ACHN (cell line): ENCODE measurements at regions not wholly inside any gene's neighbourhood (a gene's known extent, or its start where the extent isn't known, plus 50 kb on each side); places are given as distances from the start of the nearest gene placed in this dataset.
"Not testable (repeated sequence)": the region's sequence is repeated elsewhere in the genome, so short reads cannot be mapped to it uniquely, and the experiment has no call there.

Experiments used
- DNase-seq: peaks from one replicate; pipeline ENCODE4 v3.0.0-alpha.2; 2015
- in situ Hi-C: cut with HindIII; loops from 2 replicates; pipeline ENCODE4 v1.10.0; 2017; ENCODE audit warnings: low sequenced_read_pairs, low pct_ligation_motif_present, low pct_unique_long_range_greater_than_20kb

GRCh38 chr5:155163084-155163483 lies 149.5 kb downstream of the KIF4B start:
- DNase-seq, in situ Hi-C loops: not testable (repeated sequence)

- in situ Hi-C loops = no loop called here
These were observed 154.2 kb downstream of the KIF4B start for GRCh38 chr5:155167736-155168135.

GRCh38 chr5:155181542-155181941 lies 168.0 kb downstream of the KIF4B start:
- in situ Hi-C loops = no loop called here
- no peak for DNase-seq

More at GRCh38 chr5:155167736-155168135, 154.2 kb downstream of the KIF4B start:
- DNase-seq = no peak

GRCh38 chr5:155189476-155189875 lies 175.9 kb downstream of the KIF4B start:
- DNase-seq = no peak
- in situ Hi-C loops = no loop called here

- in situ Hi-C loops = no loop called here
- no peak for DNase-seq
These were observed 176.4 kb downstream of the KIF4B start for GRCh38 chr5:155189981-155190380.

- in situ Hi-C loops = no loop called here
- DNase-seq = no peak
These were observed 179.5 kb downstream of the KIF4B start for GRCh38 chr5:155193029-155193428.

- in situ Hi-C loops = no loop called here
- DNase-seq = no peak
These were observed 180.0 kb downstream of the KIF4B start for GRCh38 chr5:155193483-155194107.

- no peak for DNase-seq
- in situ Hi-C loops = no loop called here
These were observed 187.1 kb downstream of the KIF4B start for GRCh38 chr5:155200608-155201007.

GRCh38 chr5:155211764-155212163 lies 198.2 kb downstream of the KIF4B start:
- in situ Hi-C loops = no loop called here

GRCh38 chr5:155222393-155222792 lies 208.8 kb downstream of the KIF4B start:
- in situ Hi-C loops = no loop called here
- no peak for DNase-seq

More at GRCh38 chr5:155211764-155212163, 198.2 kb downstream of the KIF4B start:
- no peak for DNase-seq

- no peak for DNase-seq
- in situ Hi-C loops = no loop called here
These were observed 215.6 kb downstream of the KIF4B start for GRCh38 chr5:155229135-155229534.

GRCh38 chr5:155239803-155240202 lies 226.2 kb downstream of the KIF4B start:
- in situ Hi-C loops = no loop called here
- DNase-seq = no peak

GRCh38 chr5:155250596-155250995 lies 237.0 kb downstream of the KIF4B start:
- in situ Hi-C loops = no loop called here
- no peak for DNase-seq

GRCh38 chr5:155252025-155252424 lies 238.5 kb downstream of the KIF4B start:
- in situ Hi-C loops = no loop called here
- DNase-seq = no peak

GRCh38 chr5:155252717-155253116 lies 239.2 kb downstream of the KIF4B start:
- in situ Hi-C loops = no loop called here
- DNase-seq = no peak

- in situ Hi-C loops = no loop called here
- no peak for DNase-seq
These were observed 240.8 kb downstream of the KIF4B start for GRCh38 chr5:155254399-155254798.

GRCh38 chr5:155258161-155258560 lies 244.6 kb downstream of the KIF4B start:
- in situ Hi-C loops = no loop called here
- DNase-seq = no peak

- DNase-seq = no peak
- in situ Hi-C loops = no loop called here
These were observed 246.1 kb downstream of the KIF4B start for GRCh38 chr5:155259648-155260047.

GRCh38 chr5:155260798-155261197 lies 247.2 kb downstream of the KIF4B start:
- peak; percentile 26 for DNase-seq
- in situ Hi-C loops = no loop called here

- no peak for DNase-seq
- in situ Hi-C loops = no loop called here
These were observed 249.8 kb downstream of the KIF4B start for GRCh38 chr5:155263381-155263780.

GRCh38 chr5:155264809-155265208 lies 251.3 kb downstream of the KIF4B start:
- DNase-seq = no peak
- in situ Hi-C loops = no loop called here
